Suprapubic skin (tissue), 3 donors: ENCODE measurements at regions not wholly inside any gene's neighbourhood (a gene's known extent, or its start where the extent isn't known, plus 50 kb on each side); places are given as distances from the start of the nearest gene placed in this dataset.

Experiments
- CTCF ChIP-seq, 2 donors: fragments of 200-600 bp in 1 of 2; fragments of 450-650 bp in 1 of 2; sonication (generic) in 1 of 2; IDR thresholded peaks; one replicate each; pipeline ENCODE4 v1.5.1; 2016 to 2019; ENCODE audit warnings: antibody characterized with exemption in 2 of 2, mild to moderate bottlenecking in 1 of 2, moderate library complexity in 1 of 2
- POLR2A ChIP-seq, 2 donors: fragments of 450-650 bp; IDR thresholded peaks; one replicate each; pipeline ENCODE4 v1.6.1; 2017; ENCODE audit warnings: antibody characterized with exemption in 2 of 2, mild to moderate bottlenecking in 2 of 2, moderate library complexity in 2 of 2

- TF ChIP-seq CTCF (IDR thresholded peaks at IDR 0.05) = no peak
- no peak for TF ChIP-seq POLR2A (IDR thresholded peaks at IDR 0.05)
Observed at GRCh38 chrX:68922013-68922412, 93.2 kb downstream of the EFNB1 start.
